Neural crest cell (in vitro differentiated cells): ENCODE measurements at regions not wholly inside any gene's neighbourhood (a gene's known extent, or its start where the extent isn't known, plus 50 kb on each side); places are given as distances from the start of the nearest gene placed in this dataset.

Experiments used
- DNase-seq: peaks from one replicate; pipeline ENCODE4 v3.0.0; 2021; ENCODE audit warnings: low read depth, mixed read lengths, low spot score
- H3K27ac Mint-ChIP-seq: one replicate; pipeline ENCODE4 v1.8.0; 2021; ENCODE audit warnings: mild to moderate bottlenecking, mixed read lengths; ENCODE audit not compliant: unreplicated experiment
- H3K27me3 Mint-ChIP-seq: 2 replicates; pipeline ENCODE4 v1.8.0; 2021; ENCODE audit warnings: low read depth, mild to moderate bottlenecking, mixed read lengths
- H3K36me3 Mint-ChIP-seq: 2 replicates; pipeline ENCODE4 v1.8.0; 2021; ENCODE audit warnings: low read depth, mild to moderate bottlenecking, mixed read lengths
- H3K4me1 Mint-ChIP-seq: 2 replicates; pipeline ENCODE4 v1.8.0; 2021; ENCODE audit warnings: mixed read lengths
- H3K4me3 Mint-ChIP-seq: one replicate; pipeline ENCODE4 v1.8.0; 2021; ENCODE audit warnings: mild to moderate bottlenecking, mixed read lengths
- H3K9me3 Mint-ChIP-seq: 2 replicates; pipeline ENCODE4 v1.8.0; 2021; ENCODE audit warnings: mixed read lengths
- CTCF ChIP-seq: fragments of 200-600 bp; sonication (generic); conservative IDR thresholded peaks from 2 replicates; pipeline ENCODE4 v1.5.0; 2021; ENCODE audit warnings: antibody characterized with exemption, mild to moderate bottlenecking

GRCh38 chr12:125201090-125201489 is 135.9 kb downstream of the AACS start:
- peaks cover 3% of the 10 kb centered on the region for H3K9me3 Mint-ChIP-seq
- no peak for DNase-seq
- no peaks in the 10 kb centered on the region for H3K36me3 Mint-ChIP-seq
- TF ChIP-seq CTCF, result no peak
- peaks cover 2% of the 10 kb centered on the region for H3K27me3 Mint-ChIP-seq
- H3K4me1 Mint-ChIP-seq, result peaks cover 8% of the 10 kb centered on the region
- no peak overlapping the region for H3K4me3 Mint-ChIP-seq
- no peak overlapping the region for H3K27ac Mint-ChIP-seq

- H3K27me3 Mint-ChIP-seq, result peaks cover 7% of the 10 kb centered on the region
- peaks cover 8% of the 10 kb centered on the region for H3K4me1 Mint-ChIP-seq
- no peak overlapping the region for H3K27ac Mint-ChIP-seq
- no peak for DNase-seq
- H3K9me3 Mint-ChIP-seq, result peaks cover 3% of the 10 kb centered on the region
- no peaks in the 10 kb centered on the region for H3K36me3 Mint-ChIP-seq
- no peak for TF ChIP-seq CTCF
- no peak overlapping the region for H3K4me3 Mint-ChIP-seq
These were observed 136.7 kb downstream of the AACS start for GRCh38 chr12:125201940-125202339.

GRCh38 chr12:125202421-125202820 is 137.2 kb downstream of the AACS start:
- Mint-ChIP-seq H3K4me1 (peaks cover 8% of the 10 kb centered on the region), H3K4me3 (no peak overlapping the region), H3K9me3 (peaks cover 3% of the 10 kb centered on the region), H3K27me3 (peaks cover 7% of the 10 kb centered on the region), H3K36me3 (no peaks in the 10 kb centered on the region), H3K27ac (no peak overlapping the region)
- DNase-seq, result no peak
- no peak for TF ChIP-seq CTCF

- H3K36me3 Mint-ChIP-seq, result no peaks in the 10 kb centered on the region
- no peak overlapping the region for H3K27ac Mint-ChIP-seq
- peaks cover 9% of the 10 kb centered on the region for H3K4me1 Mint-ChIP-seq
- no peak overlapping the region for H3K4me3 Mint-ChIP-seq
- H3K27me3 Mint-ChIP-seq, result peaks cover 7% of the 10 kb centered on the region
- peaks cover 3% of the 10 kb centered on the region for H3K9me3 Mint-ChIP-seq
- TF ChIP-seq CTCF, result peak; percentile 69
- no peak for DNase-seq
These were observed 138.0 kb downstream of the AACS start for GRCh38 chr12:125203145-125203765.

- H3K4me1 Mint-ChIP-seq, result peaks cover 23% of the 10 kb centered on the region
- H3K9me3 Mint-ChIP-seq, result peaks cover 3% of the 10 kb centered on the region
- no peaks in the 10 kb centered on the region for H3K36me3 Mint-ChIP-seq
- no peak for TF ChIP-seq CTCF
- DNase-seq, result no peak
- H3K27me3 Mint-ChIP-seq, result peaks cover 14% of the 10 kb centered on the region
- no peak overlapping the region for H3K27ac Mint-ChIP-seq
- H3K4me3 Mint-ChIP-seq, result no peak overlapping the region
These were observed 140.2 kb downstream of the AACS start for GRCh38 chr12:125205386-125205785.

GRCh38 chr12:125206711-125207110 is 141.5 kb downstream of the AACS start:
- Mint-ChIP-seq H3K27me3 (peaks cover 14% of the 10 kb centered on the region), H3K36me3 (no peaks in the 10 kb centered on the region), H3K9me3 (peaks cover 3% of the 10 kb centered on the region), H3K27ac (peak overlapping the region; percentile 64), H3K4me3 (no peak overlapping the region), H3K4me1 (peaks cover 23% of the 10 kb centered on the region)
- no peak for DNase-seq
- TF ChIP-seq CTCF, result no peak
